GM18909 (cell line): ENCODE measurements at regions not wholly inside any gene's neighbourhood (a gene's known extent, or its start where the extent isn't known, plus 50 kb on each side); places are given as distances from the start of the nearest gene placed in this dataset.
"Not testable (repeated sequence)": the region's sequence is repeated elsewhere in the genome, so short reads cannot be mapped to it uniquely, and the experiment has no call there.

Experiments
- ATAC-seq: cut with Tn5 transposase; IDR thresholded peaks from one replicate; pipeline ENCODE4 v1.9.1; 2021; ENCODE audit warnings: mild to moderate bottlenecking; ENCODE audit not compliant: unreplicated experiment, poor library complexity

- no peak for ATAC-seq
These were observed 92.5 kb upstream of the STOX2 start for GRCh38 chr4:183812567-183812966.

DNA sequence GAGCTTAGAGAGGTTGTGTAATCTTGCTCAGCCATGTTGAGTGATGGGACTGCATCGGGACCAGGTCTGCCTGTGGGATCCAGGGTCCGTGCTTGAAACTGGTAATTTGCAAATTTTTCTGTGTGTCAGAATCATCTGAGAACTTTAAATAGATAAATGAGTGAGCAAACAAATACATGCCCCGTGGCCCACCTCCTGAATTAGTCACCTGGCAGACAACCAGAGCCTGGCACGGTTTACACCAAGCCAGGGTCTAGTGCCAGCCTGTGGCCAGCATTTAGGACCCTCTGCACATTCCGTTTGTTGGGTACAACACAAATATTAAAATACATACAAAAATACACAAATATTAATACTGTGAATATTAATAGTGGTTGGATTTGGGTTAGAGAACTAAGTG, 90.6 kb upstream of the STOX2 start:
- ATAC-seq = no peak

- ATAC-seq = no peak
These were observed 89.0 kb upstream of the STOX2 start for GRCh38 chr4:183816077-183816476.

DNA sequence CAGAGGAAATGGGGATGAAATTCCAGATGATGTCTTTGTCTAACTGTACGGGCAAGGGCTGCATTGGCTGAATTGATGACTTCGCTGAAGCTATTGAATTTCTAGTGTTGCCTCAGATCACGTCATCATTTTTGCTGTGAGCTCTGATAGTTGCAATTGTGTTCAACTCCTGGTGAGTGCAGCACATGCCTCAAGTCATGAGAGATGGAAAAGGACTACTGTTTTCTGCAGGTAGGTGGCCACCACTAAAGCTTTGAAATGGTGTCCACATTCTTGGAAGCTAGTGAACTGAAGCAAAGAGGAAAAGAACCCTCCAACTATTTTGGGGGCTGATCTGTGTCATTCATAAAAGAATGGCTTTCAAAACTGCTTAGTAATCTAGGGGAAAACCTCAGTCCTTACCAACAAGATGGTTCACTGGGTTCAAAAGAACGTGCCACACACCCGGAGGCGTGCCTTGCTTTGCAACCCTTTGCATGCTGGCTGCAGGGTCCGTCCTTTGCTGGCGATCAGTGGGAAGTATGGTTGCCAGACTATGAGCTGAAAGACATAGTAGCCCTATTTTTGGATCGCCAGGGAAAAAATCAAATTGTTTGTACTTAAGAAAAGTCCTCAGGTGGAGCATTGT, 88.1 kb upstream of the STOX2 start:
- ATAC-seq = no peak

DNA sequence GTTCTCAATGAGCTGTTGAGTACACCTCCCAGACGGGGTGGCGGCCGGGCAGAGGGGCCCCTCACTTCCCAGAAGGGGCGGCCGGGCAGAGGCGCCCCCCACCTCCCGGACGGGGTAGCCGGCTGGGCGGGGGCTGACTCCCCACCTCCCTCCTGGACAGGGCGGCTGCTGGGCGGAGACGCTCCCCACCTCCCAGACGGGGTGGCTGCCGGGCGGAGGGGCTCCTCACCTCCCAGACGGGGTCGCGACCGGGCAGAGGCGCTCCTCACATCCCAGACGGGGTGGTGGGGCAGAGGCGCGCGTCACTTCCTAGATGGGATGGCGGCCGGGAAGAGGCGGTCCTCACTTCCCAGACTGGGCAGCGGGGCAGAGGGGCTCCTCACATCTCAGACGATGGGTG, 86.5 kb upstream of the STOX2 start:
- not testable (repeated sequence) for ATAC-seq

GRCh38 chr4:183821076-183821853, 83.8 kb upstream of the STOX2 start:
- ATAC-seq = no peak

- no peak for ATAC-seq
These were observed 81.7 kb upstream of the STOX2 start for GRCh38 chr4:183823434-183823833.

DNA sequence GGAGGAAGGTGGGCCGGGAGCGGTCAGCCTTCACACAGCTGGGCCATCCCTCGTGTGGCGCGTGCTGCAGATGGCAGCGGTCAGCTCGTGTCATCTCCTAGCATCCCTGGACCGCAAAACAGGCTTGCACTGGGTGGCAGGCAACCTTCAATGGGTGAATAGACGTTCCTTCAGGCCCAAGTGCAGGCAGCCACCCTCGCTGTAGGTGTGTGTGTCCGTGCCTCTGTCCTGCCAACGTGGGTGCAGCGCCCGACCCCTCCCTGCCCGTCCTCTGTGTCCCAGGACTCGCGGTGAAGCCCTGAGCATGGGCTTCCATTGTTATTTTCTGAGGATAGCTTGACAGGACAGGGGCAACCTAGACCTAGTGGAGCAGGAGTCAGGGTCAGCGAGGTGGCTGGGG, 79.8 kb upstream of the STOX2 start:
- no peak for ATAC-seq

GRCh38 chr4:183826461-183826860, 78.6 kb upstream of the STOX2 start:
- ATAC-seq = no peak

- no peak for ATAC-seq
These were observed 77.0 kb upstream of the STOX2 start for GRCh38 chr4:183828125-183828524.

GRCh38 chr4:183828839-183829238, 76.3 kb upstream of the STOX2 start:
- no peak for ATAC-seq

GRCh38 chr4:183830438-183830985, 74.6 kb upstream of the STOX2 start:
- ATAC-seq = no peak

GRCh38 chr4:183831026-183831446, 74.1 kb upstream of the STOX2 start:
- ATAC-seq = no peak

- no peak for ATAC-seq
These were observed 73.4 kb upstream of the STOX2 start for GRCh38 chr4:183831683-183832082.

GRCh38 chr4:183832776-183833450, 72.2 kb upstream of the STOX2 start:
- ATAC-seq = no peak

- no peak for ATAC-seq
These were observed 70.9 kb upstream of the STOX2 start for GRCh38 chr4:183834252-183834651.

- no peak for ATAC-seq
These were observed 67.9 kb upstream of the STOX2 start for GRCh38 chr4:183837222-183837621.

DNA sequence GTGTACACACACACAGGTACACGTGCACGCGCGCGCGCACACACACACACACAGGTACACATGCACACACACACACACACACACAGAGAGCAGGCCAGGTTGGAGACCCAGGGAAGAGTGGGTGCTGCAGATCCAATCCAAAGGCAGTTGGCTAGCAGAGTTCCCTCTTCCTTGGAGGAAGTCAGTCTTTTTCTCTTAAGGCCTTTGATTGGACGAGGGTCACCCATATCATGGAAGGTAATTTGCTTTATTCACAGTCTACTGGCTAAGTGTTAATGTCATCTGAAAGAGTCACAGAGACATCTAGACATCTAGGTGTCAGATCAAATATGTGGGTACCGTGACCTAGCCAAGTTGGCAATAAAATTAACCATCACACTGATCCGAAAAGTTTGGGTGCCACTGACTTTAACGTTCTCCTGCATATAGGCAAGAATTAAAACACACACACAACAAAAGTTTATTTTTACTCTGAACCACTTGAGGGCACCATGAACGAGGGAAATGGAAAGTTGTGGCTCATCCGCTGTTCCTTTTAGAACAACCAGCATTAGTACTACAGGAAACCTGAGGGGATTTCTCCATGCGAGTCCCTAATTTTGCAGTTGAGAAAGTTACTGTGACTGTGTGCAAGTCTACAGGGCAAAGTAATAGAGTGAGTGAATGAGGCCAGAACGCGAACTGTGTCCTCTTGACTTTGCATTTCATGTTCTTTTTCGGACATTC, 66.0 kb upstream of the STOX2 start:
- ATAC-seq = no peak

- ATAC-seq = peak; percentile 79
These were observed 64.8 kb upstream of the STOX2 start for GRCh38 chr4:183840311-183840710.

DNA sequence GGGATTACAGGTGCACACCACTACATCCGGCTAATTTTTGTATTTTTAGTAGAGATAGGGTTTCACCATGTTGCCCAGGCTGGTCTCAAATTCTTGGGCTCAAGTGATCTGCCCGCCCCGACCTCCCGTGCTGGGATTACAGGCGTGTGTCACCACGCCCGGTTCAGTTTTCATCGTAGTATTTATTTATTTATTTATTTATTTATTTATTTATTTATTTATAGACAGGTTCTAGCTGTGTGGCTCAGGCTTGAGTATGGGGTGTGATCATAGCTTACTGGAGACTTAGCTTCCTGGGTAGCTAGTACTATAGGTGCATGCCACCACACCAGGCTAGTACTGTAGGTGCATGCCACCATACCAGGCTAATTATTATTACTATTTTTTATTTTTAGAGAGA, 64.1 kb upstream of the STOX2 start:
- ATAC-seq = no peak

- no peak for ATAC-seq
These were observed 63.0 kb upstream of the STOX2 start for GRCh38 chr4:183842129-183842528.
